GM19035 (cell line): ENCODE measurements at regions not wholly inside any gene's neighbourhood (a gene's known extent, or its start where the extent isn't known, plus 50 kb on each side); places are given as distances from the start of the nearest gene placed in this dataset.
"Not testable (repeated sequence)": the region's sequence is repeated elsewhere in the genome, so short reads cannot be mapped to it uniquely, and the experiment has no call there.

ENCODE experiments used
- ATAC-seq: cut with Tn5 transposase; IDR thresholded peaks from one replicate; pipeline ENCODE4 v1.9.1; 2021; ENCODE audit not compliant: unreplicated experiment

GRCh38 chr2:111463956-111464355 lies 343.2 kb downstream of the BCL2L11 start:
- peak; percentile 95 for ATAC-seq

DNA sequence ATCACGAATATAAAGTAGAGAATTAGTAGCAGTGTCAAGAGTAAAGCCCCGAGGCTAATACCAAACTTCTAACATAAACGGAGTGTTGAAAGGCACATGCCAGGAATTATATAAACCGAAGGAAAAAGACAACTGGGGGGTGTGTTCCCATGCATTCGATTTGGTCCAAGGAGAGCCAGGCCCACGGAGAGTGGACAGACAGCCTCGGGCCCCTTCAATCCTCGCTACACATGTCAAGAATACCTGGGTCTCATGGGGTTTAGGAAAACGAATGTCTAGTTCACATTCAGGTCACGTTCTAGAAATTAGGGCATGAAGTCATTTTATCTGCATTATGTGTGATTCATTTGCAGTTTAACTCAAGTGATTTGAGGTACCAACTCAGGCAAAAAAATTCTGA lies 343.7 kb downstream of the BCL2L11 start:
- not testable (repeated sequence) for ATAC-seq

DNA sequence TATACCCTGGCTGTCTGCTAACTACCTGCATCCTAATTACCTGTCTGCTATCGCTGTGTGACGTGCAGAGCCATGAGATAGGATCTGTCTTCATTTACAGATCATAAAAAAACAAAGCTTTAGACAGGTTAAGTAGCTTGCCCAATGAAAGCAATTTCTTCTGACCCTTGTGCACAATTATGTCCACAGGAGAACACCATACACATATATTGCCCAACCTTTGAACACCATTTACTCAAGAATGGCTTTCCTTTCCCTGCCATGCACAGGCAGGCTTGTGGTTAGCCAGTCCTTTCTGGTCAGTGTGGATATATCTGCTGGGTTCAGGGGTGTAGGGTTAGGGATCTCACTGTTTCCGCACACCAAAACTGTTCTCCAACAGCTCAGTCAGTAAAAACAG lies 344.8 kb downstream of the BCL2L11 start:
- ATAC-seq = not testable (repeated sequence)

- ATAC-seq = not testable (repeated sequence)
These were observed 346.0 kb downstream of the BCL2L11 start for GRCh38 chr2:111466744-111467143.

GRCh38 chr2:111470924-111471323 lies 350.2 kb downstream of the BCL2L11 start:
- ATAC-seq = not testable (repeated sequence)

- ATAC-seq = not testable (repeated sequence)
These were observed 351.2 kb downstream of the BCL2L11 start for GRCh38 chr2:111471791-111472530.

GRCh38 chr2:111472844-111473403 lies 352.2 kb downstream of the BCL2L11 start:
- not testable (repeated sequence) for ATAC-seq

GRCh38 chr2:111473522-111473921 lies 352.8 kb downstream of the BCL2L11 start:
- ATAC-seq = not testable (repeated sequence)

DNA sequence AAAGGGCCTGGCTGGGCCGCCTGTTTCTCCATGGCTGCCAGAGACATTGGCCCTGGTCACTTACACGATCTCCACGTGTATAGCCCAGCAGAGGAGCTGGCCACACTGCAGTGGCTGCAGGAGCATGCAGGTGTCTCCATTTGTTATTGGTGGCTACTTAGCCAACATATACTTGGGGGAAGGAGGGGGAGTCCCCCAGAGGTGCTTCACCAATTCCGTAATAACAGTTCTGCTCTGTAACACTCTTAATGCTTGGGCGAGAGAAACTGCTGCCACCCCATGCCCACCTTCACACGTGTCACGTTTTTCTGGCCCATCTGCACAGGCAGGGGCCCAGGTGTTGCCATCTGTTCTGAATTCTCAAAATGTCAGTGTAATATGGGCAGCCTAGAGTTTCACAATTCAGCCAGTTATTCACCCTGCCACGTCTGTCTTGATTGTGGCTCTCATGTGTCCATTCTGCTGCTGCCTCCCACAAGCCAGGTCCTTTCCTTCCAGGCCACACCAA lies 353.5 kb downstream of the BCL2L11 start:
- not testable (repeated sequence) for ATAC-seq

GRCh38 chr2:111478335-111478734 lies 357.6 kb downstream of the BCL2L11 start:
- ATAC-seq = not testable (repeated sequence)

DNA sequence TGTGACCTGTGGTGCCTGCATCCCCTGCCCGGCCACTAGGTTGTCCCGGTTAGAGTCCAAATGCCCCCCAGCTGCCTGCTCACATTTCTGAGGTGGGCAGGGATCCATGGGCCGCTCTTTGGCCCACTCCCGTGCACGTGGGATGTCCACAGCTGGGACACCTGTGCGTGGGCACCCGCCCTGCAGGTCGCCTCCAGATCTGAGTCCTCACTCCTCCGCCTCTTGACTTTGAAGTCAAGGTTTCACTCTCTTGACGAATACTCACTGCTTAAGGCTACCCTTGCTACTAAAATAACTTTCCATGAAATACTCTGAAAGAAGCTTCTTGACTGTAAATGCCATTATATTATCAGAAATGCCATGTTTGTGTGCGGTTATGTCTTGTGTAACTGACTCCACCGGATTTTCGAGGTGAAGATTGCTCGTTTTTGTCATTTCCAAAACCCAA lies 358.2 kb downstream of the BCL2L11 start:
- peak; percentile 53 for ATAC-seq

DNA sequence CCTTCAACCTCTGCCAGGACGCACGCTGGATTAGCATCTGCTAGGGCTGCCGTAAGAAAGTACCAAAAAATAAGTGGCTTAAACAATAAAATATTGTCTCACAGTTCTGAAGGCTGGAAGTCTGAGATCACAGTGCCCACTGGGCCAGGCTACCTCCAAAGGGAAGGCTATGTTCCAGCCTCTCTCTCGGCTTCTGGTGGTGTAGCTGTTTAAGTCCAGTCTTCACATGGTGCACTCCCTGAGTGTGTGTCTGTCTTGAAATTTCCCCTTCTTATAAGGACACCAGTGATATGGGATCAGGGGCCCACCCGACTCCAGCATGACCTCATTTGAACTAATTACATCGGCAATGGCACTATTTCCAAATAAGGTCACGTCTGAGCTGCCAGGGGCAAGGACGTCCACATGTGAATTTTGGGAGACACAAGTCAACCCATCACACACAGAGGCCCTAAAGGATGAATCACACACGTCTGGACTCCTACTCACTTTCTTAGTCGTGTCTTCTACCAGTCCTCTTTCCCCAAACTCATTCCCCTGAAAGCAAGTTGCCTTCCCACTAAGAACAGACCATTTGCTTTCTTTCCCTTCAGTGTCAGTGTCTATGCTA lies 359.4 kb downstream of the BCL2L11 start:
- not testable (repeated sequence) for ATAC-seq

- ATAC-seq = not testable (repeated sequence)
These were observed 359.9 kb downstream of the BCL2L11 start for GRCh38 chr2:111480633-111481032.

DNA sequence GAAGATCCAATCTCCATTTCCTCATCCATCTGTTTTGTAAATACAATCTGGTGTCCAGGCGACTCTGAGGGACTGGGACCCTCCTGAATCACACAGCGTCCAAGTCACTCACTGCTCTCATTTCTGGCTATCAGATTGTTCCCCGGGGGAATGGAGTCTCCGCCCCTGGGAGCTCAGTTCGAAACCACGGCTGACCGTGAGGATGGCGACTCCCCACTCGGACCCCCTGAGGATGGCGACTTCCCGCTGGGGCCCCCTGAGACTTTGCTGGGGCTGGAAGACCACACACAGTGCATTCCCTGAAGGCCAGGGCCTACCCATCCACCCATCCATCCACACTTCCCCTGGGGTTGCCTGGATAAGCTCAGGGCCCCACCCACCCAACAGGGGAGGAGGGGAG lies 360.5 kb downstream of the BCL2L11 start:
- not testable (repeated sequence) for ATAC-seq

DNA sequence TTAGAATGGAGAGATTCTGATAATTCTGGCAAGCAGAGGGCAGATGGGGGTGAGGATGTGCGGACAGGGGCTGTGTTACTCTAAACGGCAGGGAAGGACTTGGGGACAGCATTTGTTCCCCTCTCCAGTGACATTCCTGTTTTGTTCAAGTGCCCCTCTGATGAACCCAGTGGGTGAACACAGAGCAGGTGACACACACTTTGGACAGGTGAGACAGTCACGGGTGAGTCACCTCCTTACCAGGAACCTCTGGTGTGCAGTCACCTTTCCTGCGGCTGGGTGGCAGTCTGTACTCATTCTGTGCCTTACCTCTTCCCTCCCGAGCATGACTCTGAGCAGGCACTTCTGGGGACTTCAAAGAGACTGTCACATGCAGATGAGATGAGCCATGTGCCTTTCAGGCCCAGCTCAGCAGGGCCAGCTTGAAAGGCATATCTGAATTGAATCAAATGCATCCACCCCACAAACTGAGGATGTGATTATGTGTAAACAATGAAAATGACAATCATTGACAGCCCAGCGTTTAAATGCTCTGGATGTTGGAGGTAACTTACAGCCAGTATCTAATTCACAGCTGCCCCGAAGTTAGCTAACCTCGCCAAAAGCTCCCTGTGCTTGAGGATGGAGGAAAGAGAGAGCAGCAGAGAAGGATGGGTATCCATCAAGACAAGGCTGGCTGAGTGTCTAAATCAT lies 362.4 kb downstream of the BCL2L11 start:
- ATAC-seq = peak; percentile 81

- ATAC-seq = not testable (repeated sequence)
These were observed 363.4 kb downstream of the BCL2L11 start for GRCh38 chr2:111484097-111484496.

- ATAC-seq = not testable (repeated sequence)
These were observed 365.2 kb downstream of the BCL2L11 start for GRCh38 chr2:111485895-111486294.

- ATAC-seq = not testable (repeated sequence)
These were observed 367.7 kb downstream of the BCL2L11 start for GRCh38 chr2:111488451-111488850.

- ATAC-seq = not testable (repeated sequence)
These were observed 368.7 kb downstream of the BCL2L11 start for GRCh38 chr2:111489460-111489859.

DNA sequence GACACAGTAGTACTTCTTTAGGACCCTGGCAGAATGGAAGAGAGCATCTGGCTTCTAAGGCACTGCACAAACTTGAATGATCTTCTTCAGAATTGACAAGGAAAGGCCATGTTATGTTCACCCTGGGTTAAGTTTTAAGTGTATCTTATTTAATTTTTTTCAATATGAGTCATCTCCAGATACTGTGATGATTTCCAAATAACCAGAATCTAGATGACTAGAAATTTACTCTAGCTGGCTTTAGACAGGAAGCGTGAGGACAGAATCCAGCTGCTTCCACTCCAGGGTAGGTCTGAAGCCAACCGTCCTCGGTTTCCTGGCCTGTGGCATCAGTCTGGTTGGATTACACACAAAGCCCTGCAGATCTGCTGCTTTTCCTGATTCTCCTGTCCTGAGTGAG lies 370.5 kb downstream of the BCL2L11 start:
- not testable (repeated sequence) for ATAC-seq

DNA sequence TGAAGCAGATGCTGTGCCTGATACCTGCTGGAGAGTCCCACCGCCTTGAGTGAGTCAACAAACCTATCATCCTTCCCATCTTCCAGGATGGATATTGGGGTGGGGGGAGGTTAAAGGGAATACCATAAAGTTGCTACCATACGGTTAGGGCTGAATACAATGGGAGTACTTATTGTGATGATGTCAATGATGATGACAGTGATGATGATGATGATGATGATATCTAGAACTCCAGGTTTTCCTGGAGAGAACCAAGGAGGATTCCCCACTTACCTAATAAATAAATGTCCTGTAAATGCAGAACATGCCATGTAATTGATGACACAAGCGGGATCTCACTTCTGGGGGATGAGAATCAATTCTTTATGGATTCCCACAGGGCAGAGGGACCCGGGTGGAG lies 370.9 kb downstream of the BCL2L11 start:
- ATAC-seq = not testable (repeated sequence)
